ENCODE measurements at regions not wholly inside any gene's neighbourhood (a gene's known extent, or its start where the extent isn't known, plus 50 kb on each side); places are given as distances from the start of the nearest gene placed in this dataset.

- DNase-seq (ENCODE audit: low spot score): no peak
These were observed 397.6 kb upstream of the KLHL1 start for GRCh38 chr13:70505809-70506208.

- DNase-seq (ENCODE audit: low spot score): no peak
These were observed 394.7 kb upstream of the KLHL1 start for GRCh38 chr13:70502944-70503343.

GRCh38 chr13:70490320-70490935 lies 382.2 kb upstream of the KLHL1 start:
- DNase-seq (ENCODE audit: low spot score): no peak

GRCh38 chr13:70484931-70485330 lies 376.7 kb upstream of the KLHL1 start:
- DNase-seq (ENCODE audit: low spot score): no peak

- no peak for DNase-seq (ENCODE audit: low spot score)
These were observed 375.5 kb upstream of the KLHL1 start for GRCh38 chr13:70483599-70484276.

GRCh38 chr13:70473907-70474306 lies 365.7 kb upstream of the KLHL1 start:
- no peak for DNase-seq (ENCODE audit: low spot score)

GRCh38 chr13:70469077-70469476 lies 360.8 kb upstream of the KLHL1 start:
- DNase-seq (ENCODE audit: low spot score): no peak

- no peak for DNase-seq (ENCODE audit: low spot score)
These were observed 349.2 kb upstream of the KLHL1 start for GRCh38 chr13:70457474-70457873.

GRCh38 chr13:70448820-70449219 lies 340.6 kb upstream of the KLHL1 start:
- DNase-seq (ENCODE audit: low spot score): no peak

GRCh38 chr13:70432276-70432805 lies 324.1 kb upstream of the KLHL1 start:
- DNase-seq (ENCODE audit: low spot score): no peak

GRCh38 chr13:70430256-70430655 lies 322.0 kb upstream of the KLHL1 start:
- no peak for DNase-seq (ENCODE audit: low spot score)

- no peak for DNase-seq (ENCODE audit: low spot score)
These were observed 316.7 kb upstream of the KLHL1 start for GRCh38 chr13:70424928-70425327.

GRCh38 chr13:70424428-70424827 lies 316.2 kb upstream of the KLHL1 start:
- no peak for DNase-seq (ENCODE audit: low spot score)

- no peak for DNase-seq (ENCODE audit: low spot score)
These were observed 306.9 kb upstream of the KLHL1 start for GRCh38 chr13:70415136-70415535.

GRCh38 chr13:70408865-70409264 lies 300.6 kb upstream of the KLHL1 start:
- DNase-seq (ENCODE audit: low spot score): no peak

GRCh38 chr13:70407486-70407885 lies 299.2 kb upstream of the KLHL1 start:
- no peak for DNase-seq (ENCODE audit: low spot score)

- DNase-seq (ENCODE audit: low spot score): no peak
These were observed 297.0 kb upstream of the KLHL1 start for GRCh38 chr13:70405266-70405665.

GRCh38 chr13:70394031-70394548 lies 285.8 kb upstream of the KLHL1 start:
- DNase-seq (ENCODE audit: low spot score): no peak

- DNase-seq (ENCODE audit: low spot score): no peak
These were observed 283.4 kb upstream of the KLHL1 start for GRCh38 chr13:70391678-70392077.

- DNase-seq (ENCODE audit: low spot score): no peak
These were observed 282.7 kb upstream of the KLHL1 start for GRCh38 chr13:70390968-70391367.

GRCh38 chr13:70390064-70390463 lies 281.8 kb upstream of the KLHL1 start:
- DNase-seq (ENCODE audit: low spot score): no peak

- no peak for DNase-seq (ENCODE audit: low spot score)
These were observed 280.7 kb upstream of the KLHL1 start for GRCh38 chr13:70388935-70389334.

GRCh38 chr13:70386919-70387318 lies 278.7 kb upstream of the KLHL1 start:
- DNase-seq (ENCODE audit: low spot score): no peak

- no peak for DNase-seq (ENCODE audit: low spot score)
These were observed 277.6 kb upstream of the KLHL1 start for GRCh38 chr13:70385852-70386251.

Measured in COLO829 (cell line).